HEK293T (cell line): ENCODE measurements at regions not wholly inside any gene's neighbourhood (a gene's known extent, or its start where the extent isn't known, plus 50 kb on each side); places are given as distances from the start of the nearest gene placed in this dataset.

Source experiments
- ARNT ChIP-seq: fragments of 450-650 bp; IDR thresholded peaks from 2 replicates; pipeline ENCODE4 v1.6.1; 2017; ENCODE audit warnings: mild to moderate bottlenecking
- FOXM1 ChIP-seq: fragments of 450-650 bp; IDR thresholded peaks from 2 replicates; pipeline ENCODE4 v1.6.1; 2017; ENCODE audit warnings: mild to moderate bottlenecking, borderline replicate concordance
- NFRKB ChIP-seq: fragments of 450-650 bp; IDR thresholded peaks from 2 replicates; pipeline ENCODE4 v1.6.1; 2016; ENCODE audit warnings: mild to moderate bottlenecking, moderate library complexity
- SUZ12 ChIP-seq: fragments of 450-650 bp; IDR thresholded peaks from 2 replicates; pipeline ENCODE4 v1.6.1; 2016; ENCODE audit warnings: mild to moderate bottlenecking
- ZNF384 ChIP-seq: fragments of 450-650 bp; IDR thresholded peaks from 2 replicates; pipeline ENCODE4 v1.6.1; 2016
- TF ChIP-seq, protein P1 (sequence below): fragments of 450-650 bp; IDR thresholded peaks from 2 replicates; pipeline ENCODE4 v1.6.1; 2016

GRCh38 chr21:15204970-15205286 is 140.1 kb upstream of the NRIP1 start:
- no peak for TF ChIP-seq SUZ12
- TF ChIP-seq FOXM1: no peak
- no peak for TF ChIP-seq NFRKB
- no peak for TF ChIP-seq ZNF384
- TF ChIP-seq, protein P1, sequence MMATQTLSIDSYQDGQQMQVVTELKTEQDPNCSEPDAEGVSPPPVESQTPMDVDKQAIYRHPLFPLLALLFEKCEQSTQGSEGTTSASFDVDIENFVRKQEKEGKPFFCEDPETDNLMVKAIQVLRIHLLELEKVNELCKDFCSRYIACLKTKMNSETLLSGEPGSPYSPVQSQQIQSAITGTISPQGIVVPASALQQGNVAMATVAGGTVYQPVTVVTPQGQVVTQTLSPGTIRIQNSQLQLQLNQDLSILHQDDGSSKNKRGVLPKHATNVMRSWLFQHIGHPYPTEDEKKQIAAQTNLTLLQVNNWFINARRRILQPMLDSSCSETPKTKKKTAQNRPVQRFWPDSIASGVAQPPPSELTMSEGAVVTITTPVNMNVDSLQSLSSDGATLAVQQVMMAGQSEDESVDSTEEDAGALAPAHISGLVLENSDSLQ: no peak
- no peak for TF ChIP-seq ARNT
